ENCODE measurements at regions not wholly inside any gene's neighbourhood (a gene's known extent, or its start where the extent isn't known, plus 50 kb on each side); places are given as distances from the start of the nearest gene placed in this dataset.

DNA sequence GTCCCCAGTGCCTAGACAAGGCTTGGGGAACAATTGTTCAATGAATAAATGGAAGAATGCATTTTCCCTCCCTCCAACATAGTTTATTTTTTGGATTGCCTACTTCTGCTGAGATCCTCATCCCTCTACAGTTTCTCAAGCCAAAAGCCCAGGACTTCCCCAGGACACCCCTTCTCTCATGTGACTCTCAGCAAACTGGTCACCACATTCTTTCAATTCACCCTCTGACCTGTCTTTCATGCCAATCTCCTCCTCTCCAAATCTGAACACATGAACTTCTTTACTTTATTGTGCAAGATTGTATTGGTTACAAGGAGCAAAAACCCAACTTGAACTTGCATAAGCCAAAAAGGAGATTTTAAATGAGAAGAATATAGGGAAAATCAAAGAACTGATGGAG, 103.2 kb upstream of the JUN start:
- TF ChIP-seq POLR2AphosphoS5 (IDR thresholded peaks at IDR 0.05; ENCODE audit: low read depth, low read length) (no peak), SIN3A (IDR thresholded peaks at IDR 0.05; ENCODE audit: borderline replicate concordance, insufficient read depth, low read depth, low read length) (no peak), REST (IDR thresholded peaks at IDR 0.05; ENCODE audit: insufficient read depth in 1 of 2, low read depth in 2 of 2, low read length in 1 of 2) (no peak)
- TF ChIP-seq, protein P1, sequence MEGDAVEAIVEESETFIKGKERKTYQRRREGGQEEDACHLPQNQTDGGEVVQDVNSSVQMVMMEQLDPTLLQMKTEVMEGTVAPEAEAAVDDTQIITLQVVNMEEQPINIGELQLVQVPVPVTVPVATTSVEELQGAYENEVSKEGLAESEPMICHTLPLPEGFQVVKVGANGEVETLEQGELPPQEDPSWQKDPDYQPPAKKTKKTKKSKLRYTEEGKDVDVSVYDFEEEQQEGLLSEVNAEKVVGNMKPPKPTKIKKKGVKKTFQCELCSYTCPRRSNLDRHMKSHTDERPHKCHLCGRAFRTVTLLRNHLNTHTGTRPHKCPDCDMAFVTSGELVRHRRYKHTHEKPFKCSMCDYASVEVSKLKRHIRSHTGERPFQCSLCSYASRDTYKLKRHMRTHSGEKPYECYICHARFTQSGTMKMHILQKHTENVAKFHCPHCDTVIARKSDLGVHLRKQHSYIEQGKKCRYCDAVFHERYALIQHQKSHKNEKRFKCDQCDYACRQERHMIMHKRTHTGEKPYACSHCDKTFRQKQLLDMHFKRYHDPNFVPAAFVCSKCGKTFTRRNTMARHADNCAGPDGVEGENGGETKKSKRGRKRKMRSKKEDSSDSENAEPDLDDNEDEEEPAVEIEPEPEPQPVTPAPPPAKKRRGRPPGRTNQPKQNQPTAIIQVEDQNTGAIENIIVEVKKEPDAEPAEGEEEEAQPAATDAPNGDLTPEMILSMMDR (IDR thresholded peaks at IDR 0.05): no peak
